ENCODE measurements at regions not wholly inside any gene's neighbourhood (a gene's known extent, or its start where the extent isn't known, plus 50 kb on each side); places are given as distances from the start of the nearest gene placed in this dataset.

GRCh38 chr6:22087960-22088706, 208.7 kb downstream of the PRL start:
- no peak overlapping the region for H2BK5ac ChIP-seq (ENCODE audit: insufficient read length, low read length)

More at GRCh38 chr6:22087960-22088706, 208.7 kb downstream of the PRL start:
- Histone ChIP-seq H4K8ac (replicated peaks; ENCODE audit: insufficient read length, low read depth, low read length) (no peak overlapping the region), H2AK5ac (ENCODE audit: insufficient read length, low read length) (no peak overlapping the region), H3K79me1 (ENCODE audit: insufficient read depth, low read depth, low read length, poor library complexity, severe bottlenecking) (no peaks in the 10 kb centered on the region), H3K23ac (ENCODE audit: insufficient read length, low read depth, low read length) (no peak overlapping the region), H2BK120ac (ENCODE audit: low read depth, low read length, poor library complexity, severe bottlenecking) (no peak overlapping the region), H3K14ac (ENCODE audit: insufficient read depth, low read length) (no peak overlapping the region), H3T11ph (ENCODE audit: low read length) (no peak overlapping the region), H3K27ac (ENCODE audit: insufficient read length, low read depth, low read length) (no peak overlapping the region), H3K4ac (ENCODE audit: low read depth, low read length) (no peak overlapping the region), H2BK20ac (ENCODE audit: low read depth, low read length, poor library complexity, severe bottlenecking) (no peak overlapping the region), H3K56ac (ENCODE audit: insufficient read length, low read depth, low read length) (no peak overlapping the region), H4K91ac (ENCODE audit: insufficient read length, low read depth, low read length) (no peak overlapping the region), H4K5ac (ENCODE audit: insufficient read length, low read depth, low read length) (no peak overlapping the region), H3K23me2 (ENCODE audit: insufficient read length, low read depth, low read length, poor library complexity, severe bottlenecking) (no peaks in the 10 kb centered on the region), H3K18ac (ENCODE audit: insufficient read length, low read depth, low read length) (no peak overlapping the region), H3K79me2 (ENCODE audit: insufficient read depth, low read length) (no peaks in the 10 kb centered on the region), H3K4me1 (ENCODE audit: insufficient read depth, low read length) (no peaks in the 10 kb centered on the region), H3K27me3 (ENCODE audit: insufficient read depth, low read length) (no peaks in the 10 kb centered on the region), H3K9me3 (ENCODE audit: control insufficient read depth, low read depth, low read length) (no peaks in the 10 kb centered on the region), H4K20me1 (ENCODE audit: control insufficient read depth, insufficient read depth, insufficient read length) (no peaks in the 10 kb centered on the region), H3K9ac (ENCODE audit: extremely low read depth, insufficient read length, low read length) (no peak overlapping the region), H2BK12ac (ENCODE audit: insufficient read length, low read depth, low read length) (no peak overlapping the region), H2AFZ (ENCODE audit: low read length) (no peak overlapping the region), H2BK15ac (ENCODE audit: low read depth, low read length) (no peak overlapping the region), H3K4me2 (ENCODE audit: insufficient read depth, insufficient read length, low read length) (no peak overlapping the region)
- no CpG with 5 or more reads among the region's 9 CpGs for WGBS (ENCODE audit: extremely low coverage, insufficient read length, low lambda C conversion rate)
- no peaks in the 10 kb centered on the region for H3K4me1 Mint-ChIP-seq
- H3K36me3 Mint-ChIP-seq (ENCODE audit: insufficient read depth in 1 of 3, low read depth in 3 of 3) = peaks cover 20 to 25% (median 25%) of the 10 kb centered on the region in 3 experiments
- H3K4me3 Mint-ChIP-seq = no peak overlapping the region
- H3K27me3 Mint-ChIP-seq (ENCODE audit: low read depth) = no peaks in the 10 kb centered on the region
- H3K27ac Mint-ChIP-seq = peak overlapping the region in 2 of 3 experiments; percentile 32 to 72; a peak in 2 of 7 replicates
- no peak for TF ChIP-seq CTCF (conservative IDR thresholded peaks at IDR 0.05)
- DNase-seq = no peak
- H3K9me3 Mint-ChIP-seq = peaks cover 3 to 16% of the 10 kb centered on the region in 2 experiments; a peak in 1 of 5 replicates
